Hematopoietic multipotent progenitor cell treated with erythropoietin and hydrocortisone succinate and interleukin-3 and kit ligand, for 15 days (in vitro differentiated cells): ENCODE measurements at regions not wholly inside any gene's neighbourhood (a gene's known extent, or its start where the extent isn't known, plus 50 kb on each side); places are given as distances from the start of the nearest gene placed in this dataset.

ENCODE experiments used
- DNase-seq: peaks from one replicate; pipeline ENCODE4 v3.0.0-alpha.2; 2015; ENCODE audit warnings: low spot score

DNA sequence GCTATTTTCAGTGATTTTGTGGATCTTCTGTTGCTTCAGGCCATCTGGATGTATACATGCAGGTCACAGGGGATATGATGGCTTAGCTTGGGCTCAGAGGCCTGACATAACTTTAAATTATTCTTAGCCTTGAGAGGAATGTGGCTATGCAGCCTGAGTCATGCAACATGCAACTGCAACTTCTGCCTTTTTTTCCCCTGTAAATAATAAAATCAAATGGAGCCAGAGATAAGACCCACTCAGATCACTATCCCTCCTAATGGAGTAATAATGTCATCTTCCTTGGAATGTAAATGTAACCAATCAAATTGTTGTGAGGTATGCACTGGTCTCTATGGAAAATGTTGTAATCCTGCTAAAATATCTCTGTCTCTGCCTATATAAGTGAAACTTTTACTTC, 54.9 kb downstream of the MAGEB17 start:
- no peak for DNase-seq

DNA sequence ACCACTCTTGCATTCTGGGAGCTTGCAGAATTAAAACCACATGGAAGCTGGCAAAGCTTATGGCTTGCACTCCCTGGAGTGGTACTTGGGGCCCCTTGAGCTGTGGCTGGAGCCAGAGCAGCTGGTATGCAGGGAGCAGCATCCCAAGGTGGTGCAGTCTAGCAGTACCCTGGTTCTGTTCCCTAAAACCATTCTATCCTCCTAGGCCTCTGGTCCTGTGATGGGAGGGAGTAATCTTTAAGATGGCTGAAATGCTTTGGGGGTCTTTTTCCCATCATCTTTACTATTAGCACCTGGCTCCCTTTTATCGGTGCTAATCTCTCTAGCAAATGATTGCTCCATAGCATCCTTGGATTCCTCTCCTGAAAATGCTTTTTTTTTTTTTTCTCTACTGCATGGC, 56.1 kb downstream of the MAGEB17 start:
- no peak for DNase-seq

DNA sequence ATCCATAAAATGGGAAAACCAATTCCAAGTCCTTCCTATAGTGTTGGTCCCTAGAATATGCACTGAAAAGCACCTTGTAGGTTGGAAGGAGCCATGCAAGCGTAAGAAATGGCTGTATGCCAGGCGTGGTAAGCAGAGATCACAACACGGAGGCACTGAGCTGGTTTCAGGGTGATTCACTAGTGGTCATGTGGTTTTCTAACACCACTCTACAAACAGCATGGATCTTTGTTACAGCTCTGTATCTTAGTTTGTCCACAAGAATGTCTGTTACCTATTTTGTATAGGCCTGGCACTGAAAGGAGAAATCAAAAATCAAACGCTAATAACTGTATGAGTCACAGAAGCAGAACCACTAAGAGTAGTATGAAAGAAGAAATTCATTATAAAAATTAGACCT, 71.9 kb downstream of the MAGEB17 start:
- DNase-seq: no peak

DNA sequence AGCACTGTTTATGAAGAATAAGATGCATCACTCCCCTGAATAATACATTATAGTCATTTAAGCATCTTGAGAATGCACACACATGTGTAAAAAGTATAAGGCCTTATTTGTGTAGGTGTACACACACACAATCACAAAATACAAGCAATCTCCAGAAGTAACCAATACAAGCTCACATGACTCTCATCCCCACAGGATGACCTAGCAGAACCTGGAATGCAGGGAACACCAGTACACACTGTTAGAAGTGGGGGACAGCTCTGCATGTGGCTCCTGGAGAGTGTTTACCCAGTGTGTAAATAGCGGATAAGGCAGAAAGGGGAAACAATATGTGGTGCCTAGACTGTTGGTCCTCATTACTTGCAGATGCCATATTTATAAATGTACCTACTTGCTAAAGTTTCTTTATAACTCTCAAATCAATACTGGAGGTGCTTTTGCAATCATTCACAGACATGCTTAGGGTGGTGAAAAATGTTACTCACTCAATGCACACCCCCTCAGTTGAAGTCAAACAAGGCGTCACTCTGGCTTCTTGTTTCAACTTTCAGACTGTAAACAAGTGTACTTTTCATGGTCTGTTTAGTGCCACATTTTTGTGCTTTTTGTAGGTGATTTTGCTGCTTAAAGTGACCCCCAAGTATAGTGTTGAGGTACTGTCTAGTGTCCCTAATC, 73.1 kb downstream of the MAGEB17 start:
- no peak for DNase-seq

DNA sequence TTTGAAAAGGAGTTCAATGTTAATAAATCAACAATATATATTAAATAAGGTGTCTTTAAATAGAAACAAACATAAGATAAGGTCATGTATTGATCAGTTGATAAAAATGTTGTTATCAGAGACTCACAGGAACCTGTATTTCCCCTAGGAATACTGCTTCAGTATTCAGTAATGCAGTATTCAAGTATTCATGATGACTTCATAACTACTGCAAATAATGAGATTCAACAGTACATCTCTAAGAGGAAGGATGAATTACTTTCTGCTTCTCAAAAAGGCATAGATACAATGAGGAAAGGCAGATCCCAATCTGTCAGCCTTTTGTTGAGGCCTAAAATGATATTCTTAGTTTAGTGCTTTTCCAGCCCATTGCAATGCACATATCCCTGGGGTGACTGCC, 73.7 kb downstream of the MAGEB17 start:
- no peak for DNase-seq

DNA sequence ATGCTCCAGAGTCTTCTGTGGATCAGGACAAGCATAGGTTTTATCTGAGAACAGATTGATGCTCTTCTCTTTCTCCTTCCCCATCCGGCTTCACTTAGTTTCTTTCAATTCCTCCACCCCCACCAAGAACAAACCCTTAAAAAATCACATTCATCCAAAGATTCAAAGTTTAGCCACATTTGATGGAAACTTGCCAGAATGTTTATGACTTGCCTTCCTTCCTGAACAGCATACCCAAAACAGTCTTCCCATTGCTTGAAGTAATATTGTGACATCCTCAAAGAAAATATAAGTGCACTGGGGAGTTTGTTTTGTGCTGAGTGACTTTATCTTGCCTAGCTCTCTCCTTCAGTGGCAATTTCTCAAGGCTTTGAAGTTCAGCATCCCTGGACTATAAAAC, 83.0 kb downstream of the MAGEB17 start:
- DNase-seq: no peak

DNA sequence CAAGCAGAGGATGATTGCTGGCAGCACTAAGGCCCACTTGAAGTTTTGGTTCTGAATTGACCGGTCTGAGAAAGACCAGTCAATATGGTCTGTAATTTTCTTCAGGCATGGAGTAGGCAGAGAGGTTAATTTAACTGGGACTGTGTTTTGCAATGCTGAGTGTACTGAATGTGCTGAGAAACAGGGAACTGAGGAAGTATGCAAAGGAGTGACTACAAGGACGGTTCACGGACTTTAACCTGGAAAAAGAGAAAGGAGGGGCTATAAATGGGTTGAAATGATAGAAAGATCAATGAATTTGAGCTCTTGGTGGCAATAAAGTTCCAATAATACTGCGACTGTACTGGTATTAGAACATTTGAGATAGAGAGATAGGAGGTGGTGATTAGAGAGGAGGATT, 84.5 kb downstream of the MAGEB17 start:
- no peak for DNase-seq

DNA sequence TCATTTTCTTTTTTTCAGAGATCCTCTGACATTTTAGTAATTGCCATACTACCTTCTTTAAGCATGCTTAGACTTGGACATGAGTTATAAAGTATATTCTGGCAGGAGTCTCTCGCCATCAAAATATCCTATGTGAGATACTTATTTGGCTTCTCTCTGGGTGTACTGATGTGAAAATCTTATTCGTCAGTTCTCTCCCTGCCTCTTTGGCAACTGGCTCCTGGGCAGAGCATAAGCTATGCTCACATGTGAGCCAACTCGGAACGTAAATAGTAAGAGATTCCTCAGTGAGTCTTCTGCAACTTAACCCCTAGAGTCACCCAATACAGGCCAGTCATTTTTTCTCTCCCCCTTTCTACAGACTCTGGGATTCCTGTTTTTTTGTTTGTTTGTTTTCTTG, 91.6 kb downstream of the MAGEB17 start:
- no peak for DNase-seq

DNA sequence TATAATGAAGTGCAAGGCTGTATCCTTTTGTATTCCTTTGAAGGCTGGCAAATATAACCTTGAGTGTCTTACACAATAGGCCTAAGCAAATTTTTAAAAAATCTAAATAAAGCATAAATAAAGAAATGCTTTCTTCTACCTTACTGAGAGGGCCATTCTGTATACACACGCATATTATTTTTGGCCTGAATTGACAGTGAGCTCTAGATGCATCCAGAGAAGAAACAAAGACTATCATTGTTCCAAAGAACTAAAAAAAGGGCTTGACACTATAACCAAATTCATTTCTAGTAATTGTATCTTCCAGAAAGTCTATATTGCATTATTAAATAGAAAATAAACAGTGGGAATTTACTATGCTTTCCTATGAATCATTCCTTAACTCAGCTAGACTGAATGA, 100.2 kb downstream of the MAGEB17 start:
- DNase-seq: no peak

DNA sequence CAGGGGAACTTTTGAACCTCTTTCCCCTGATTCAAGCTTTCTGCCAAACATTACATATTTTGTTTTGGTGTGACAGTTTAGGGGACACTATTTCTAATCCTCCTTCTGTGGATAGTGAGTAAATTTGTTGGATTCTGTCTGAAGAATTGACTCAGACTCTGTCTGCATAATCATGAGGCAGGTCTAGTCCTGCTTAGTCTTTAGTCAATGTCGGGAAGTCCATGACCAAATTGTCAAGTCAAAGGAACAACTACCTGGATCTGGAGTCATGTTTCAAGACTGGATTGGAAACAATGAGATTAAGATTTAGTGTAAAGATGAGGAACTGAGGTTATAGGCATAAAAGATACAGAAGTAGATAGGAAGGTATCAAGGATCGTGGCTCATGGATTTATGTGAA, 100.9 kb downstream of the MAGEB17 start:
- DNase-seq: no peak

DNA sequence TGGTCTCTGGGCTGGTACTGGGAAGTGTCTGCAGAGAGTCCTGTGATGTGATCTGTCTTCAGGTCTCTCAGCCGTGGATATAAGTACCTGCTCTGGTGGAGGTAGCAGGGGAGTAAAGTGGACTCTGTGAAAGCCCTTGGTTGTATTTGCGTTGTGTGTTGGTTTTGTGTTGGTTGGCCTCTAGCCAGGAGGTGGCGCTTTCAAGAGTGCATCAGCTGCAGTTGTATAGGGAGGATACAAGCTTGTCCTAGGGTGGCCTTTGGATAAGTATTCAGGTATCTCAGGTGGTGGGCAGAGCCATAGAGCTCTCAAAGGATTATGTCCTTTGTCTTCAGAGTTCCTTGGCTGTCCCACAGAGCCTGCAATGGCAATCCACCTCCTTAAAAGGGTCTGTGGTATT, 111.6 kb downstream of the MAGEB17 start:
- DNase-seq: no peak

DNA sequence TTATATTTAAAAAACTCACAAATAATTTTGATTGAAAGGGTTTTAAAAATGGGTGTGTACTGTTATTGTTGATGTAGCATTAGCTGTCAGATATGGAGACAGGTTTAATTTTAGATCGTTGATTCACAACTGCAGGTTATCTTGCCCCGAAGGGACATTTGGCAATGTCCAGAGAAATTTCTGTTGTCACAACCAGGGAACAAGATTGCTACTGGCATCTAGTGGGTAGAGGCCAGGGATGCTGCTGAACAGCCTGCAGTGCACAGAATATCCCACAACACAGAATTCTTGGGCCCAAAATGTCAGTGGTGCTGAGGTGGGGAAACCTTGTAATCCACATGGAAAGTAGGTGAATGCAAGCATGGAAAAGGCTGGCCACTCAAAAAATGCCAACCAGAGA, 114.9 kb downstream of the MAGEB17 start:
- no peak for DNase-seq

DNA sequence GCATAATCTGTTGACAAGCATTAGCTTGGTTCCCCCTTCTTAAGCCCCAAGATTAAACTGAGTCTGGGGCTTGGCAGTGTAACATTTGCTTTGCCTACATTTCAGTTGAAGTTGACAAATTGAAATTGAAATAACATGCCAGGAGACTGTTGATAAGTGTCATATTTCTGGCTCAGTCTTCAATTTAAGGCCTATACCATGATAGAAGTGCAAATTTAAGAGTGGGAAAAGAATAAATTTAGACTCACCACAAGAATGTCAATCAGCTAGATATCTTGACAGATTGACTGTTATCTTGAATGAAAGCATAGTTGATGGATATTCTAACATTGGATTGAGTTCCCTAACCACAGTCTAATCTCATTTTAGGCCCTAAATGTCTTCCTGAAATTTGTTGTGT, 117.6 kb downstream of the MAGEB17 start:
- DNase-seq: no peak

DNA sequence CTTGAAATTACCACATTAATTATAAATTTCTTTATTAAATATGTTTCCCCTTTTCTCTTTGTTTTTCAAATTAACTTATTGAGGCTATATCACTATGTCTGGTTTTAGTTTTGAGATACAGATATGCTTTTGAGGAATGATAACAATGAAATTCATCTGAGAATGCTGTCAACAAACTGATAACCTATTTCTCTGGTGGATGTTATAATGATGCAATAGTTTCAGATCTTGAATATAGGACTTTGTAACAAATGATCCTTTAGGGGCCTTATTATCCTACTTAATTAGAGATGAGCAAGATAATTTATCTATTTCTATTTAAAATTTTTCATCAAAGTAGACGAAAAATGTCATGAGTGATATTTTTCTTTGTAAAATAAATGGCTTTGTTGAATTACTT, 123.7 kb downstream of the MAGEB17 start:
- DNase-seq: no peak

DNA sequence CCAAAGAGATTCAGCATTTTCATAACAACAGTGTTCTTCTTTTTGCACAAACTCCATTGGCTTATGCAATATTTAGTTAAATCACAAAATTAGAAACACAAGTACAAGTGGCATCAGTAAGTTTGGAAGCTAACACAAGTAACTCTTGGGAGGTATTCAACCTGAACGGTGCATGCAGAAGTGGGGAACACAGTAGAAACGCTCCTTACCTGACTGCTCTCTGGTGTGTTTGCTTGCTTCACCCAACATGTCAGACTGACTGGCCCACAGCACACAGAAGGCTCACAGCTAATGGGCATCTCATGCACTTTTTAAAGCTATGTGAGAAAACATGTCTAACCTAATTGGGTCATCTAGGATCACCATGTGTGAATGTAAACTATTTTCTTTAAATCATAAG, 133.6 kb downstream of the MAGEB17 start:
- DNase-seq: no peak

DNA sequence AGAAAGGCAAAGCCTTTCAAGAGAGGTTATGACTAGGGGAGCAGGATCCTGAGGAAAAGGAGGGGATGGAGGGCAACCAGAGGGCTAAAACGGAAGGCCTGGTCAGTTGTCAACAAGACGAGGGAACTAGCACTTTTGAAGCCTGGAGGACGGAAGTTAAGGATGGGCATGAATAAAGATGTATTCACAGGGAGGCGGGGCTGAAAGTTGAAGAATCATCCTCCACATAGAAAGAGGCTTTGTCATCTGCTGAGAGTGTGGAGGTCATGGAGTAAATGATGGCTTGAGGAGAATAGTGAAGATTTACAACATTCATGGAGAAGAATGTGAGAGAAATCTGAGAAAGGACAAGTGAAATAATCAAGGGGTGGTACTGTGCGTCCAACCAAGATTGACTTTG, 137.5 kb downstream of the MAGEB17 start:
- no peak for DNase-seq

DNA sequence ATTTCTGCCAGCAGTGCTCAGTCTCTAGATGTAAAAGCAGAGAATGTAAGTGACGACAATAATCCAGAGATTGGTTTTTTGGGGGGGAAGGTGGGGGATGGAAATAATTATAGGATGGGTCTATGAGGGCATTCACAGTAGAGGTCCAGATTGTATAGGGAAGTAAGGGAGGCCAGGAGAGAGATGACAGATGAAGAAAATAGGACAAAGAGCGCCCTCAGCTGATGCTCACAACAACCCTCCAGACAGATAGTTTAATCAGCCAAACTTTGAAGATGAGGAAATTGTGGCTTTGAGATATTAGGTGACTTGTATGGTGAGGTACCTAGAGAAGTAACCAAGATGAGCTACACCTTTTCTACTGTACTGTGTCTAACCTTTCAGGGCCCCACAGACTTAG, 137.9 kb downstream of the MAGEB17 start:
- DNase-seq: no peak

DNA sequence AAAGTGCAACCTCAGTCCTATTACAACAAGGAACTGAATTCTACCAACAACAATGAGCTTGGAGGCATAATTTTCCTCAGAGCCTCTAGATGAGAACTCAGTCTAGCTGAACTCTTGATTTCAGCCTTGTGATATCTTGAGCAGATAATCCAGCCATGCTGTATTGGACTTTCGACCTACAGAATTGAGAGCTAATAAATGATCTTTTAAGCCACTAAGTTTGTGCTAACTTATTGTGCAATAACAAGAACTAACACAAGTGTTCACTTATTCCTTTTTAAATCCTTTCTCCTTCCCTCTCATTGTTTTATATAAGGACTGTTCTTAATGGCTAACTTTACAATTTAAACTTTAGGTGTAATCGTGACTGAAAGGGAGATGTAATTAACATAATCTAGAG, 140.7 kb downstream of the MAGEB17 start:
- DNase-seq: no peak

DNA sequence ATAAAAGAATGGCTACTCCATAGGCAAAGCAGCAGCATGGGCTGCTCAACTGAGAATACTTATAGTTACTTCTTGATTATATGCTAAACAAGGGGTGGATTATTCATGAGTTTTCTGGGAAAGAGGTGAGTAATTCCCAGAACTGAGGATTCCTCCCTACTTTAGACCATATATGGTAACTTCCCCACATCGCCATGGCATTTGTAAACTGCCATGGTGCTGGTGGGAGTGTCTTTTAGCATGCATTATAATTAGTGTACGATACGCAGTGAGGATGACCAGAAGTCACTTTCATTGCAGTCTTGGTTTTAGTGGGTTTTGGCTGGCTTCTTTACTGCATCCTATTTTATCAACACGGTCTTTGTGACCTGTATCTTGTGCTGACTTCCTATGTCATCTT, 141.5 kb downstream of the MAGEB17 start:
- no peak for DNase-seq

DNA sequence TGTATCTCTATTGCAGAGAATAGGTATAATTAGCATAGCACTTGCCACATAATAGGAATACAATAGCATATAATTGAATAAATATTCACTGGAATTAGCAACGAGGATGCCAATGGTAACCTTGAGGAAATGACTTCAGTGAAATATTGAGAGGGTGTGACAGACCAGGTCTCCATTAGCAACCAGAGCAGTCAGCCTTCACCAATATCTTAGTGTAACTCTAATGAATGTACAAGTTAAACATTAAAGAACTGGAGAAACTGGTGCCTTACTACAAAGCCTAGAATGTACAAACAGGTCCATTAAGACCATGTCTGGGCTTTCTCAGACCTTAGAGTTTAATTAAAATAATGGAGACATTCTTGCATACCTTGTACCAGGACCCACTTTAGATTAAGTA, 143.0 kb downstream of the MAGEB17 start:
- DNase-seq: no peak

DNA sequence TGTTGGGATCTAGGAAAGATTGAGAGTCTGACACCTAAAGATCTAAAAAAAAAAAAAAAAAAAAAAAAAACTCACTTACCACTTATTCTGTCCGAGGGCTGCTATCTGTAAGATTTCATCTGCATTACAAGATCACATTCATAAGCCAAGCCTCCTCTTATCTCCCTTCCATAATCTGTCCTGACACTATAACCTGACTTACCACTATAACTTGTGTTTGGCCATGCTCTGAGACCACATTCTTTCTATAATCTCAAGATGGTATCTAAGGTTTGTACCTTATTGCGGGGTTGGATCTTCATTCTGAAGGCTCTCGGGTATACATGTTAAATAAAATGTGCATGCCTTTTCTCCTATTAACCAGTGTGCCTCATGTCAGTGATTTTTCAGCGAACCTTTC, 144.4 kb downstream of the MAGEB17 start:
- DNase-seq: no peak

DNA sequence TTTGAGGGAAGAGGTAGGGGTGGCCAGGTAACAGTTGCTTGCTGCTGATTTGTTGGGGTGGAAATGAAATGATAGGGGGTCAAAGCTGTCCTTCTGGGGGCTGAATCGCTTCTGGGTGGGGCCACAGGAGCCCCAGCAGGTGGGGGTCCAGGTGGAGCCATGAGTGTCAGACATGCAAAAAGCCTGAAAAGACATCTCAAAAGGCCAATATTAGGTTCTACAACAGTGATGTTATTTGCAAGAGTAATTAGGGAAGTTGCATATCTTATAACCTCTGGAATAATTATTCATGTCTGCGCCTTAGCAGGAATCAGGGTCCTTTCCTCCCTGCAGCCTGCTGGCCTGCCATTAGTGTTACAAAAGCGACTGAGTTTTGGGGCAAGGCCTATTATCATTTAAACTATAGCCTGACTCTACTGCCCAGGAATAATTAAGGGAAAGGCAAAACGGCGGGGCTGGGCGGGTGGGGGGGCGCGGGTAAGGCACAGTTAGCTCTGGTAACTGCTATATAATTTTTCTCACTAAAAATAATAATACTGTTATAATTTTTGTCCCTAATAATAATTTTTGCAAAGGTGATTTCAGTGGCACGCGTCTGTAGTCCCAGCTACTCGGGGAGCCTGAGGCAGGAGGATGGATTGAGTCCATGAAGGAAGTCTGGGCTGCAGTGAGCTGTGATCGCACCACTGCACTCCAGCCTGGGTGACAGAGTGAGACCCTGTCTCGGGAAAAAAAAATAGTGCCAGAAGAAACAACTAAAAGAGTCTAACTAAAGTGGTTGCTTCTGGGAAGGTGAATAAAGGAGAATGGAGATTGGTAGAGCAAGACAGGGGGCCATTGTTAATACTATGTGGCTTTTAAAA, 145.7 kb downstream of the MAGEB17 start:
- DNase-seq: no peak

DNA sequence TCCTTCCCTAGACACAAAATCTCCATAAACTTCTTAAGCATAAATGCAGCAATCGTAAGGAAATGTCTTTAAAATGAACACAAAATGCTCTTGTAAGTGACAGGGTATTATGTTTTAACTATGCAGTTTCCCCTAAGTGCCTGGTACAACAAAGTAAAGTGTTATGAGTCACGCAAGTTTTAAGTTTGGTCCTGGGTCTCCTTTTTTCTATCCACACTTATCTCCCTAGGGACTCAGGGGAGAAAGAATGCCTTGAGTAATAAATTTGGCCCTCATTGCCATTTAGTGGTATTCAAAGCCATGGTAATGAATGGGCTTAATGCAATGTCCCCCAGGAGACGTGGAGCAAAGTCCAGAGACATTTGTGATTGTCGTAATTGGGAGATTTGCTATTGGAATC, 149.1 kb downstream of the MAGEB17 start:
- no peak for DNase-seq

DNA sequence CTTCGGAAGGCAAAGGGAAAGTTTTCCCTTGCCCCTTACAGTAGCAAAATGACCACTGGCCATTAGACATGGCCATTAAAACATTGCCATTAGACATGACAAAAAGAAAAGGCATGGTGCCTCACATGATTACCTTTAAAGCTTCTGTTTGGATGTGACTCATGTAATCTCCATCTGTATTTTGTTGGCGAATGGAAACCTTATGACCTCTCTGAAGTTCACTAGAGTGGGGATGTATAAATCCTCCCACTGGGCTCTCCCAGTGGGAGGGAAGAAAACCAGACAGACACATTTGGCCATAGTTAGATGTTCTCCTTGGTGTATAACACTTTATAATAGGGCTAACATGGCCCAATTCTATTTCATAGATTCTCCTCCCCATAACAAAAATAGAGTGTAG, 152.6 kb downstream of the MAGEB17 start:
- DNase-seq: no peak
